GM21737 (cell line): ENCODE measurements at regions not wholly inside any gene's neighbourhood (a gene's known extent, or its start where the extent isn't known, plus 50 kb on each side); places are given as distances from the start of the nearest gene placed in this dataset.

Experiments used
- ATAC-seq: cut with Tn5 transposase; IDR thresholded peaks from one replicate; pipeline ENCODE4 v1.9.1; 2021; ENCODE audit warnings: mild to moderate bottlenecking, moderate library complexity; ENCODE audit not compliant: unreplicated experiment

GRCh38 chr12:3972576-3972975 lies 99.4 kb upstream of the PARP11 start:
- ATAC-seq, result no peak

GRCh38 chr12:3968523-3968922 lies 95.3 kb upstream of the PARP11 start:
- ATAC-seq, result no peak

- ATAC-seq, result no peak
Measured at GRCh38 chr12:3967556-3968160, 94.5 kb upstream of the PARP11 start.

GRCh38 chr12:3966376-3966775 lies 93.2 kb upstream of the PARP11 start:
- ATAC-seq, result no peak

GRCh38 chr12:3965046-3965445 lies 91.8 kb upstream of the PARP11 start:
- no peak for ATAC-seq

- ATAC-seq, result no peak
Measured at GRCh38 chr12:3964439-3964838, 91.2 kb upstream of the PARP11 start.

- ATAC-seq, result no peak
Measured at GRCh38 chr12:3962631-3963483, 89.7 kb upstream of the PARP11 start.

- ATAC-seq, result no peak
Measured at GRCh38 chr12:3961591-3961990, 88.4 kb upstream of the PARP11 start.

GRCh38 chr12:3959799-3960560 lies 86.8 kb upstream of the PARP11 start:
- ATAC-seq, result no peak

- no peak for ATAC-seq
Measured at GRCh38 chr12:3958534-3958933, 85.3 kb upstream of the PARP11 start.

- no peak for ATAC-seq
Measured at GRCh38 chr12:3951380-3952135, 78.4 kb upstream of the PARP11 start.

GRCh38 chr12:3950714-3951320 lies 77.6 kb upstream of the PARP11 start:
- no peak for ATAC-seq

GRCh38 chr12:3947781-3948180 lies 74.6 kb upstream of the PARP11 start:
- ATAC-seq, result no peak

GRCh38 chr12:3945671-3946070 lies 72.5 kb upstream of the PARP11 start:
- no peak for ATAC-seq

GRCh38 chr12:3944620-3945019 lies 71.4 kb upstream of the PARP11 start:
- ATAC-seq, result no peak

GRCh38 chr12:3938042-3938544 lies 64.9 kb upstream of the PARP11 start:
- ATAC-seq, result no peak

- ATAC-seq, result no peak
Measured at GRCh38 chr12:3935078-3935477, 61.9 kb upstream of the PARP11 start.

GRCh38 chr12:3933819-3934192 lies 60.6 kb upstream of the PARP11 start:
- ATAC-seq, result no peak

- ATAC-seq, result no peak
Measured at GRCh38 chr12:3933074-3933818, 60.0 kb upstream of the PARP11 start.

- ATAC-seq, result no peak
Measured at GRCh38 chr12:3931776-3932175, 58.6 kb upstream of the PARP11 start.
